Esophagus muscularis mucosa (tissue), 4 donors: ENCODE measurements at regions not wholly inside any gene's neighbourhood (a gene's known extent, or its start where the extent isn't known, plus 50 kb on each side); places are given as distances from the start of the nearest gene placed in this dataset.

ENCODE experiments used
- CTCF ChIP-seq, 3 experiments: fragments of 200-600 bp in 2 of 3; fragments of 450-650 bp in 1 of 3; sonication (generic) in 2 of 3; IDR thresholded peaks; one replicate each; pipeline ENCODE4 v1.5.1; 2017 to 2019; ENCODE audit warnings: antibody characterized with exemption in 3 of 3, mild to moderate bottlenecking in 2 of 3, moderate library complexity in 1 of 3
- EP300 ChIP-seq: sonication (generic); formaldehyde crosslinking; IDR thresholded peaks from one replicate; pipeline ENCODE4 v1.6.1; 2017; ENCODE audit warnings: antibody characterized with exemption
- POLR2A ChIP-seq: fragments of 450-650 bp; IDR thresholded peaks from one replicate; pipeline ENCODE4 v1.6.1; 2017; ENCODE audit warnings: antibody characterized with exemption, moderate library complexity, mild to moderate bottlenecking, low read depth
- POLR2AphosphoS5 ChIP-seq, 2 donors: sonication (generic); formaldehyde crosslinking; IDR thresholded peaks; one replicate each; pipeline ENCODE4 v1.6.1; 2017; ENCODE audit warnings: antibody characterized with exemption in 2 of 2

GRCh38 chr7:104958371-104958865 is 55.6 kb upstream of the KMT2E start:
- TF ChIP-seq CTCF (IDR thresholded peaks at IDR 0.05) (no peak), POLR2AphosphoS5 (IDR thresholded peaks at IDR 0.05) (no peak), POLR2A (no peak), EP300 (no peak)
